Hindlimb muscle (tissue), 1 donor: ENCODE measurements at regions not wholly inside any gene's neighbourhood (a gene's known extent, or its start where the extent isn't known, plus 50 kb on each side); places are given as distances from the start of the nearest gene placed in this dataset.

Experiments used
- DNase-seq: peaks from one replicate; pipeline ENCODE4 v3.0.0-alpha.2; 2013

GRCh38 chr13:75042807-75043206 lies 439.2 kb downstream of the TBC1D4 start:
- DNase-seq = no peak

- no peak for DNase-seq
Measured at GRCh38 chr13:75038393-75039113, 443.4 kb downstream of the TBC1D4 start.

GRCh38 chr13:75025956-75026355 lies 456.0 kb downstream of the TBC1D4 start:
- DNase-seq = no peak

- DNase-seq = no peak
Measured at GRCh38 chr13:75024602-75025001, 457.4 kb downstream of the TBC1D4 start.

- DNase-seq = no peak
Measured at GRCh38 chr13:75023609-75024008, 458.4 kb downstream of the TBC1D4 start.

GRCh38 chr13:75021151-75021550 lies 460.8 kb downstream of the TBC1D4 start:
- no peak for DNase-seq

- DNase-seq = no peak
Measured at GRCh38 chr13:75016225-75016624, 465.7 kb downstream of the TBC1D4 start.

- no peak for DNase-seq
Measured at GRCh38 chr13:75013818-75014217, 468.2 kb downstream of the TBC1D4 start.

- no peak for DNase-seq
Measured at GRCh38 chr13:75010941-75011340, 471.0 kb downstream of the TBC1D4 start.

GRCh38 chr13:75008926-75009325 lies 473.0 kb downstream of the TBC1D4 start:
- no peak for DNase-seq

GRCh38 chr13:74990992-74991391 lies 491.0 kb downstream of the TBC1D4 start:
- DNase-seq = no peak

- DNase-seq = no peak
Measured at GRCh38 chr13:74987124-74987690, 494.8 kb downstream of the TBC1D4 start.

GRCh38 chr13:74986609-74987008 lies 495.4 kb downstream of the TBC1D4 start:
- no peak for DNase-seq

- no peak for DNase-seq
Measured at GRCh38 chr13:74979703-74980102, 502.3 kb downstream of the TBC1D4 start.

- no peak for DNase-seq
Measured at GRCh38 chr13:74978591-74978990, 503.4 kb downstream of the TBC1D4 start.

GRCh38 chr13:74977498-74977897 lies 504.5 kb downstream of the TBC1D4 start:
- DNase-seq = no peak

GRCh38 chr13:74975111-74975510 lies 506.9 kb downstream of the TBC1D4 start:
- no peak for DNase-seq

- no peak for DNase-seq
Measured at GRCh38 chr13:74973935-74974879, 507.8 kb downstream of the TBC1D4 start.

GRCh38 chr13:74969419-74969818 lies 512.5 kb downstream of the TBC1D4 start:
- no peak for DNase-seq

GRCh38 chr13:74966814-74967424 lies 515.0 kb downstream of the TBC1D4 start:
- DNase-seq = peak; percentile 77

- peak; percentile 1 for DNase-seq
Measured at GRCh38 chr13:74966275-74966674, 515.7 kb downstream of the TBC1D4 start.

- no peak for DNase-seq
Measured at GRCh38 chr13:74945637-74946036, 536.3 kb downstream of the TBC1D4 start.
